Astrocyte of the spinal cord (primary cell): ENCODE measurements at regions not wholly inside any gene's neighbourhood (a gene's known extent, or its start where the extent isn't known, plus 50 kb on each side); places are given as distances from the start of the nearest gene placed in this dataset.

Experiments
- DNase-seq: peaks from one replicate; pipeline ENCODE4 v3.0.0; 2011; ENCODE audit warnings: low read depth, low spot score
- H3K4me3 ChIP-seq: 2 replicates; pipeline ENCODE4 v1.5.1; 2011; ENCODE audit warnings: low read depth, mild to moderate bottlenecking, low read length, moderate library complexity
- CTCF ChIP-seq: IDR thresholded peaks from 2 replicates; pipeline ENCODE4 v1.5.1; 2012; ENCODE audit warnings: low read depth, mild to moderate bottlenecking, low read length, inconsistent platforms
- in situ Hi-C: cut with HindIII; loops from 2 replicates; pipeline ENCODE4 v1.10.0; 2017; ENCODE audit warnings: low sequenced_read_pairs

GRCh38 chr18:2302628-2303516, 268.4 kb downstream of the METTL4 start:
- DNase-seq = peak; percentile 62
- no peak overlapping the region for H3K4me3 ChIP-seq
- no peak for TF ChIP-seq CTCF
- in situ Hi-C loops = no loop called here

- peak; percentile 59 for DNase-seq
- no peak for TF ChIP-seq CTCF
- in situ Hi-C loops = no loop called here
- H3K4me3 ChIP-seq = no peak overlapping the region
These were observed 267.6 kb downstream of the METTL4 start for GRCh38 chr18:2303517-2304238.

GRCh38 chr18:2304378-2305175, 266.7 kb downstream of the METTL4 start:
- in situ Hi-C loops = no loop called here
- H3K4me3 ChIP-seq = no peak overlapping the region
- peak; percentile 12 for DNase-seq
- no peak for TF ChIP-seq CTCF

GRCh38 chr18:2306606-2307005, 264.7 kb downstream of the METTL4 start:
- no peak overlapping the region for H3K4me3 ChIP-seq
- no peak for TF ChIP-seq CTCF
- DNase-seq = no peak
- in situ Hi-C loops = no loop called here

- in situ Hi-C loops = no loop called here
- no peak overlapping the region for H3K4me3 ChIP-seq
- DNase-seq = no peak
- no peak for TF ChIP-seq CTCF
These were observed 260.4 kb downstream of the METTL4 start for GRCh38 chr18:2310886-2311285.

GRCh38 chr18:2312440-2312839, 258.9 kb downstream of the METTL4 start:
- in situ Hi-C loops = no loop called here
- DNase-seq = no peak
- no peak overlapping the region for H3K4me3 ChIP-seq
- TF ChIP-seq CTCF = no peak
